ENCODE measurements at regions not wholly inside any gene's neighbourhood (a gene's known extent, or its start where the extent isn't known, plus 50 kb on each side); places are given as distances from the start of the nearest gene placed in this dataset.
"Not testable (repeated sequence)": the region's sequence is repeated elsewhere in the genome, so short reads cannot be mapped to it uniquely, and the experiment has no call there.

GRCh38 chr2:35447215-35447614 lies 908.4 kb upstream of the CRIM1 start:
- DNase-seq (ENCODE audit: low spot score): no peak

GRCh38 chr2:35443087-35443486 lies 912.5 kb upstream of the CRIM1 start:
- no peak for DNase-seq (ENCODE audit: low spot score)

- DNase-seq (ENCODE audit: low spot score): not testable (repeated sequence)
Observed at GRCh38 chr2:35441575-35441974, 914.0 kb upstream of the CRIM1 start.

GRCh38 chr2:35440308-35440707 lies 915.3 kb upstream of the CRIM1 start:
- DNase-seq (ENCODE audit: low spot score): not testable (repeated sequence)

GRCh38 chr2:35436893-35437292 lies 918.7 kb upstream of the CRIM1 start:
- not testable (repeated sequence) for DNase-seq (ENCODE audit: low spot score)

- DNase-seq (ENCODE audit: low spot score): peak; percentile 61
Observed at GRCh38 chr2:35428548-35428947, 927.0 kb upstream of the CRIM1 start.

GRCh38 chr2:35421485-35421884 lies 934.1 kb upstream of the CRIM1 start:
- DNase-seq (ENCODE audit: low spot score): no peak

- no peak for DNase-seq (ENCODE audit: low spot score)
Observed at GRCh38 chr2:35417293-35417692, 938.3 kb upstream of the CRIM1 start.

- no peak for DNase-seq (ENCODE audit: low spot score)
Observed at GRCh38 chr2:35416391-35417140, 939.0 kb upstream of the CRIM1 start.

- no peak for DNase-seq (ENCODE audit: low spot score)
Observed at GRCh38 chr2:35415942-35416341, 939.6 kb upstream of the CRIM1 start.

- DNase-seq (ENCODE audit: low spot score): peak; percentile 11
Observed at GRCh38 chr2:35415282-35415681, 940.3 kb upstream of the CRIM1 start.

- DNase-seq (ENCODE audit: low spot score): peak; percentile 64
Observed at GRCh38 chr2:35410431-35411061, 945.0 kb upstream of the CRIM1 start.

- no peak for DNase-seq (ENCODE audit: low spot score)
Observed at GRCh38 chr2:35409762-35410161, 945.8 kb upstream of the CRIM1 start.

- no peak for DNase-seq (ENCODE audit: low spot score)
Observed at GRCh38 chr2:35408320-35408719, 947.3 kb upstream of the CRIM1 start.

GRCh38 chr2:35391736-35392442 lies 963.7 kb upstream of the CRIM1 start:
- no peak for DNase-seq (ENCODE audit: low spot score)

GRCh38 chr2:35378791-35379190 lies 976.8 kb upstream of the CRIM1 start:
- DNase-seq (ENCODE audit: low spot score): no peak

- DNase-seq (ENCODE audit: low spot score): no peak
Observed at GRCh38 chr2:35374845-35375244, 980.7 kb upstream of the CRIM1 start.

- DNase-seq (ENCODE audit: low spot score): peak; percentile 33
Observed at GRCh38 chr2:35365859-35366258, 989.7 kb upstream of the CRIM1 start.

GRCh38 chr2:35356332-35356731 lies 999.2 kb upstream of the CRIM1 start:
- no peak for DNase-seq (ENCODE audit: low spot score)

GRCh38 chr2:35355056-35355455 lies 1000.5 kb upstream of the CRIM1 start:
- DNase-seq (ENCODE audit: low spot score): no peak

- DNase-seq (ENCODE audit: low spot score): no peak
Observed at GRCh38 chr2:35347561-35347960, 1008.0 kb upstream of the CRIM1 start.

- DNase-seq (ENCODE audit: low spot score): peak; percentile 9
Observed at GRCh38 chr2:35343135-35343534, 1012.4 kb upstream of the CRIM1 start.

- DNase-seq (ENCODE audit: low spot score): no peak
Observed at GRCh38 chr2:35339211-35339610, 1016.4 kb upstream of the CRIM1 start.
